ENCODE measurements at regions not wholly inside any gene's neighbourhood (a gene's known extent, or its start where the extent isn't known, plus 50 kb on each side); places are given as distances from the start of the nearest gene placed in this dataset.

DNA sequence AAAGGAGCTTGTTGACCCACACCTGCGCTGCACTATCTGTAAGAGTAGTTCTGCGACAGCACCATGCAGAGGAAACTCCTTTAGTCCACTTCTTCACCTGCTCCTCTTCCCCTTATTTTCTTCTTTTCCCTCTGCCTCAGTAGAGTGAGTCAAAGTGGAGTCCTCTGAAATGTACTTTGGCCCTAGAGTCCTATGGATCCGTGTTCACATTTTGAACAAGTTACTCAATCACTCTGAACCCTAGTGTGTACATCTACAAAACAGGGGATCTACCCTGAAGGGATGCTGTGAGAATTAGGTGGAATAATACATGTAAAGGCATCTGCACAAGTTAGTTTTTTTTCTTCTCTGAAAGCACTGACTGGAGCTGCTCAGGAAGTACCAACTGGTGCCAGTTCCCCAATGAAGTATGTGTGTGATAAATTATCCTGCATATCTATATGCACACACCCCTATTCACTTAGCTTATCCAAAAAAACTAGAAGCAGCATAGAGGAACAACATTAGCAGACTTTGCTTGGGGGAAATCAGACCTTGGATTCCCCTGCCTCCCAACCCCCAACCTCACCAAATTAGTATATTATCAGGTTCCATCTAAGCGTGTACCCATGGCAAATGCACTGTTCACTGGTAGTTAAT lies 118.5 kb upstream of the FAM9C start:
- Histone ChIP-seq H3K36me3 (replicated peaks in 1 of 2; ENCODE audit: control extremely low read depth in 1 of 2, control insufficient read depth in 1 of 2, extremely low read depth in 1 of 2, insufficient read depth in 2 of 2, low read length in 1 of 2) (no peaks in the 10 kb centered on the region), H3K27me3 (replicated peaks in 1 of 4; ENCODE audit: control extremely low read depth in 1 of 4, control insufficient read depth in 3 of 4, insufficient read depth in 4 of 4, low read length in 3 of 4) (no peaks in the 10 kb centered on the region), H3K4me1 (ENCODE audit: control insufficient read depth in 2 of 2, insufficient read depth in 2 of 2, low read length in 2 of 2) (peaks cover 7% of the 10 kb centered on the region in 2 donors), H3K4me2 (replicated peaks; ENCODE audit: low read depth, low read length, poor library complexity, severe bottlenecking) (no peak overlapping the region), H3K27ac (ENCODE audit: low read length in 2 of 2) (no peak overlapping the region), H3K9ac (ENCODE audit: low read length) (no peak overlapping the region), H3K9me3 (ENCODE audit: control extremely low read depth in 1 of 3, control insufficient read depth in 2 of 3, insufficient read depth in 1 of 3, low read length in 2 of 3) (no peaks in the 10 kb centered on the region), H2AFZ (ENCODE audit: insufficient read depth, low read depth, low read length, poor library complexity, severe bottlenecking) (no peak overlapping the region), H3K4me3 (ENCODE audit: control extremely low read depth in 1 of 5, extremely low read depth in 1 of 5, insufficient read depth in 1 of 5, low read depth in 2 of 5, low read length in 4 of 5) (no peak overlapping the region), H4K20me1 (ENCODE audit: control insufficient read depth, insufficient read depth, low read length, poor library complexity, severe bottlenecking) (no peaks in the 10 kb centered on the region), H3K79me2 (ENCODE audit: control insufficient read depth, insufficient read depth, low read length) (no peaks in the 10 kb centered on the region)
- ChIA-PET CTCF (no interaction called here), POLR2A (no interaction called here)
- no peak for DNase-seq
- no peak for TF ChIP-seq EZH2 (IDR thresholded peaks at IDR 0.05; ENCODE audit: borderline replicate concordance, insufficient read depth, low read depth, low read length, poor library complexity, severe bottlenecking)
- TF ChIP-seq, protein P1, sequence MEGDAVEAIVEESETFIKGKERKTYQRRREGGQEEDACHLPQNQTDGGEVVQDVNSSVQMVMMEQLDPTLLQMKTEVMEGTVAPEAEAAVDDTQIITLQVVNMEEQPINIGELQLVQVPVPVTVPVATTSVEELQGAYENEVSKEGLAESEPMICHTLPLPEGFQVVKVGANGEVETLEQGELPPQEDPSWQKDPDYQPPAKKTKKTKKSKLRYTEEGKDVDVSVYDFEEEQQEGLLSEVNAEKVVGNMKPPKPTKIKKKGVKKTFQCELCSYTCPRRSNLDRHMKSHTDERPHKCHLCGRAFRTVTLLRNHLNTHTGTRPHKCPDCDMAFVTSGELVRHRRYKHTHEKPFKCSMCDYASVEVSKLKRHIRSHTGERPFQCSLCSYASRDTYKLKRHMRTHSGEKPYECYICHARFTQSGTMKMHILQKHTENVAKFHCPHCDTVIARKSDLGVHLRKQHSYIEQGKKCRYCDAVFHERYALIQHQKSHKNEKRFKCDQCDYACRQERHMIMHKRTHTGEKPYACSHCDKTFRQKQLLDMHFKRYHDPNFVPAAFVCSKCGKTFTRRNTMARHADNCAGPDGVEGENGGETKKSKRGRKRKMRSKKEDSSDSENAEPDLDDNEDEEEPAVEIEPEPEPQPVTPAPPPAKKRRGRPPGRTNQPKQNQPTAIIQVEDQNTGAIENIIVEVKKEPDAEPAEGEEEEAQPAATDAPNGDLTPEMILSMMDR (IDR thresholded peaks at IDR 0.05), result no peak
- no peaks in the 10 kb centered on the region for H3K27me3 Mint-ChIP-seq
- WGBS (ENCODE audit: insufficient coverage), result no CpG with 5 or more reads among the region's 4 CpGs
- H3K27ac Mint-ChIP-seq, result no peak overlapping the region
- no peak for ATAC-seq (ENCODE audit: low read depth)
- H3K4me3 Mint-ChIP-seq, result no peak overlapping the region
- H3K9me3 Mint-ChIP-seq (ENCODE audit: insufficient read depth), result no peaks in the 10 kb centered on the region
- peaks cover 17% of the 10 kb centered on the region for H3K4me1 Mint-ChIP-seq
- intact Hi-C loops (cut with micrococcal nuclease), result no loop called here

DNA sequence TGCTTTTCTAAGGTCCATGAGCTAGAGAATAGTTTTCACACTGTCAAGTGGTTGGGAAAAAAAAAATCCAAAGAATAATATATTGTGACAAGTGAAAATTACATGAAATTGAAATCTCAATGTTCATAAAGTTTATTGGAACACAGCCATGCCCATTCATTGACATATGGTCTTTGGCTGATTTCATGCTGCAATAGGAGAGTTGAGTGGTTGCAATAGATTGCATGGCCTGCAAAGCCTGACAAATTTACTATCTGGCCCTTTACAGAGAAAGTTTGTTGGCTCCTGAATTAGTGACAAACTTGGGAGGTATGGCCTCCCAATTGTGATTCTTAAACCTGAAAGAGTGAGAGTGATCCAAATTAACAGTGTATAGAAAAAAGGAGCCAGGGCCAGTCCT lies 115.5 kb upstream of the FAM9C start:
- Mint-ChIP-seq H3K9me3 (ENCODE audit: insufficient read depth) (no peaks in the 10 kb centered on the region), H3K27ac (no peak overlapping the region), H3K4me3 (no peak overlapping the region), H3K4me1 (peaks cover 10% of the 10 kb centered on the region), H3K27me3 (no peaks in the 10 kb centered on the region)
- Histone ChIP-seq H2AFZ (ENCODE audit: insufficient read depth, low read depth, low read length, poor library complexity, severe bottlenecking) (no peak overlapping the region), H3K27ac (ENCODE audit: low read length in 2 of 2) (no peak overlapping the region), H3K36me3 (replicated peaks in 1 of 2; ENCODE audit: control extremely low read depth in 1 of 2, control insufficient read depth in 1 of 2, extremely low read depth in 1 of 2, insufficient read depth in 2 of 2, low read length in 1 of 2) (no peaks in the 10 kb centered on the region), H3K4me2 (replicated peaks; ENCODE audit: low read depth, low read length, poor library complexity, severe bottlenecking) (no peak overlapping the region), H3K4me3 (ENCODE audit: control extremely low read depth in 1 of 5, extremely low read depth in 1 of 5, insufficient read depth in 1 of 5, low read depth in 2 of 5, low read length in 4 of 5) (no peak overlapping the region), H3K79me2 (ENCODE audit: control insufficient read depth, insufficient read depth, low read length) (no peaks in the 10 kb centered on the region), H3K9ac (ENCODE audit: low read length) (no peak overlapping the region), H3K4me1 (ENCODE audit: control insufficient read depth in 2 of 2, insufficient read depth in 2 of 2, low read length in 2 of 2) (no peaks in the 10 kb centered on the region), H3K9me3 (ENCODE audit: control extremely low read depth in 1 of 3, control insufficient read depth in 2 of 3, insufficient read depth in 1 of 3, low read length in 2 of 3) (no peaks in the 10 kb centered on the region), H4K20me1 (ENCODE audit: control insufficient read depth, insufficient read depth, low read length, poor library complexity, severe bottlenecking) (no peaks in the 10 kb centered on the region), H3K27me3 (replicated peaks in 1 of 4; ENCODE audit: control extremely low read depth in 1 of 4, control insufficient read depth in 3 of 4, insufficient read depth in 4 of 4, low read length in 3 of 4) (no peaks in the 10 kb centered on the region)
- DNase-seq, result no peak
- CTCF ChIA-PET, result no interaction called here
- intact Hi-C loops (cut with micrococcal nuclease), result no loop called here
- no peak for ATAC-seq (ENCODE audit: low read depth)
- POLR2A ChIA-PET, result no interaction called here
- no peak for TF ChIP-seq EZH2 (IDR thresholded peaks at IDR 0.05; ENCODE audit: borderline replicate concordance, insufficient read depth, low read depth, low read length, poor library complexity, severe bottlenecking)

Measured in B cell (primary cell).